D721Med (cell line): ENCODE measurements at regions not wholly inside any gene's neighbourhood (a gene's known extent, or its start where the extent isn't known, plus 50 kb on each side); places are given as distances from the start of the nearest gene placed in this dataset.

Experiments
- DNase-seq: peaks from one replicate; pipeline ENCODE4 v3.0.0; 2011; ENCODE audit warnings: low spot score; ENCODE audit not compliant: insufficient read length
- FAIRE-seq: peaks from 2 replicates; lab custom pipeline; 2011; peaks lifted over from hg19 to GRCh38; lab: Jason Lieb, UNC
- CTCF ChIP-seq: IDR thresholded peaks from 2 replicates; pipeline ENCODE4 v1.5.1; 2012; ENCODE audit warnings: mild to moderate bottlenecking, control low read depth; ENCODE audit not compliant: insufficient read depth; ENCODE audit errors: missing control alignments

GRCh38 chr2:67627456-67628207 is 230.5 kb downstream of the ETAA1 start:
- no peak for TF ChIP-seq CTCF
- FAIRE-seq, result no peak
- DNase-seq, result no peak

GRCh38 chr2:67628892-67629291 is 231.8 kb downstream of the ETAA1 start:
- TF ChIP-seq CTCF, result no peak
- FAIRE-seq (no peak), DNase-seq (no peak)

GRCh38 chr2:67631483-67631882 is 234.3 kb downstream of the ETAA1 start:
- FAIRE-seq (no peak), DNase-seq (no peak)
- no peak for TF ChIP-seq CTCF

DNA sequence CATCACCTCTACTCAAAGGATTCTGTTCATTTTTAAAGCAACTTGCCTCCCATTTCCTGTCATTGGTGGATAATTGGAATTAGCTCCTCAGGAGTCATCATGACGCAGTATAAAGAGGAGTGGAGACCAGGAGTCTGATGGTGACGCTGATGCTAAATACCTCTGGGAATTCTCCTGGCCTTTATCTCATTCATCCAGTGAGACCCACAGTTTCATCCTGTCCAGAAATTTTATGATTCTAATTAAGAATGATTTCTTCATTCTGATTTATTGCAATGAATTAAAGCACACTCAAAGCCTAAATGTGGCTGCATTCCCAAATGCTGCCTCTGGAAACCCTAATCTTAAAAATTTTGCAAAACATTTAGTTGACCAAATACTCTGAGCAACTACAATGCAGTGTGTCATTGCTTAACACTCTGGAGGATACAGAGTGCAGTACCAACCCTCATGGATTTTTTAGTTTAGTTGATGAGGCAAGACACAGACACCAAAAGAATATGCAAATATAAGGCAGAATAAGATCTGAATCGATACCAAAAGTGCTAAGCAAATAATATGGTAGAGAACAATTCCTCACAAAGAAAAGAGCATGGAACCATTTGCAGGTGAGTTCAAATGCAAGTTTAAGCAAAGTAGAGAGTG is 236.2 kb downstream of the ETAA1 start:
- FAIRE-seq (no peak), DNase-seq (no peak)
- TF ChIP-seq CTCF, result no peak

DNA sequence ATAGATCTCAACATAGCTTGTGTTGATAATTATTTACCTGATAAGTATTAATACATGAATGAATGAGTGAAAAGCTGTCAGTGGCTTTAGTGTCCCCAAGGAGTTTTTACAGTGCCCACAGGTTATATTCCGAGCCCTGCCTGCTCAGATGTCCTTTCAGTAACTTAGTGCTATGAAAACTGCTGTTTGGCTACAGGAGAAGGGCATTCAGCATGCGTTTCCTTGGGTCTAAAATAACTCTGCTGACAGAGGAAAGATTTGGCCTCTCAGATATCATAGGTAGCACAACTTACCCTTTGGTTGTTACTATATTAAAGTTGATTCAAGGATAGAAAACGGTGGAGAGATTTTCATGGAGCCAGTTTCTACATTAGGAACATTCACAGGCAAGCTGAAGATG is 241.0 kb downstream of the ETAA1 start:
- no peak for DNase-seq
- no peak for TF ChIP-seq CTCF
- FAIRE-seq, result no peak

DNA sequence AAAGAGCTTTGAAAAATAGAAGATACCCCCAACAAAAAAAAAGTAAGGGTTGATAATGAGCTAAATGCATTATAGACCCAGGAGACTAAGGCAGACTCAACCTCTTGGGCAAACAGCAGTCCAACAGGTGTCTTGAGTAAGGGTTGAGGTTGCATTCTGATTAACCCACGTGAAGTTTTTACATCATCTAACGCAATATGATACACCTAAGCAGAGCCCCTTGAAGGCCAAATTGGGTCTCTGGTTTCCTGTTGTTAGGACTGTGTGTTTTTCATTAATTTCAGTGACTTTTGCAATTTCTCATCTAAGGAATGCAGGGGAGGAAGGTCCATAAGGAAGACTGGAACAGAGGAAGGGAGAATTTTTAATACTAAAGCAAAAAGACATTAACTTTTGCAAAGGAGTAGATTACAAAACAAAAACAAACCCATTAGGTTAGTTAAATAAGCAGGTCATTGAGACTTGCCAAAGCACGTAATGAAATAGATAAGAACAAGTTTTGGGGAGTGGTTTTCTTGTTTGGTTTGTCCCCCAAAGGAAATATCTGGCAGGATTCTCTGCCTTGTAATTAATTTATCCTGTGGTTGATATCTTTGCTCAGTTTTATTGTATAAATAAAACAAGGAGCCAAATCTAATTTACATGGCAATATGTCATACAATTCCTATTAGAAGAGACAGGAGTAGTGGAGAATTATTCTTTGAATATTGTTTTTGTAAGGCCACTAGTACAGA is 244.3 kb downstream of the ETAA1 start:
- DNase-seq, result no peak

More for the DNA sequence above, 244.3 kb downstream of the ETAA1 start:
- TF ChIP-seq CTCF, result no peak
- no peak for FAIRE-seq
